HG02759 (cell line): ENCODE measurements at regions not wholly inside any gene's neighbourhood (a gene's known extent, or its start where the extent isn't known, plus 50 kb on each side); places are given as distances from the start of the nearest gene placed in this dataset.
"Not testable (repeated sequence)": the region's sequence is repeated elsewhere in the genome, so short reads cannot be mapped to it uniquely, and the experiment has no call there.

Experiments used
- ATAC-seq: cut with Tn5 transposase; IDR thresholded peaks from one replicate; pipeline ENCODE4 v1.9.1; 2021; ENCODE audit warnings: mild to moderate bottlenecking, moderate library complexity; ENCODE audit not compliant: unreplicated experiment

- no peak for ATAC-seq
These were observed 1466.0 kb upstream of the C9orf72 start for GRCh38 chr9:29039258-29039657.

- ATAC-seq = no peak
These were observed 1469.8 kb upstream of the C9orf72 start for GRCh38 chr9:29043072-29043471.

GRCh38 chr9:29044959-29045358 is 1471.7 kb upstream of the C9orf72 start:
- ATAC-seq = no peak

GRCh38 chr9:29060041-29060440 is 1486.8 kb upstream of the C9orf72 start:
- no peak for ATAC-seq

- ATAC-seq = no peak
These were observed 1489.2 kb upstream of the C9orf72 start for GRCh38 chr9:29062446-29062845.

GRCh38 chr9:29063031-29063430 is 1489.8 kb upstream of the C9orf72 start:
- ATAC-seq = no peak

GRCh38 chr9:29066141-29066640 is 1492.9 kb upstream of the C9orf72 start:
- ATAC-seq = no peak

- no peak for ATAC-seq
These were observed 1495.2 kb upstream of the C9orf72 start for GRCh38 chr9:29068461-29068860.

GRCh38 chr9:29069376-29069775 is 1496.1 kb upstream of the C9orf72 start:
- ATAC-seq = no peak

- no peak for ATAC-seq
These were observed 1504.9 kb upstream of the C9orf72 start for GRCh38 chr9:29078063-29078666.

- ATAC-seq = no peak
These were observed 1527.5 kb upstream of the C9orf72 start for GRCh38 chr9:29100762-29101161.

- ATAC-seq = not testable (repeated sequence)
These were observed 1530.9 kb upstream of the C9orf72 start for GRCh38 chr9:29104166-29104565.

- no peak for ATAC-seq
These were observed 1545.3 kb upstream of the C9orf72 start for GRCh38 chr9:29118555-29118954.

GRCh38 chr9:29126783-29127182 is 1553.5 kb upstream of the C9orf72 start:
- ATAC-seq = no peak

GRCh38 chr9:29129763-29130162 is 1556.5 kb upstream of the C9orf72 start:
- no peak for ATAC-seq

GRCh38 chr9:29144476-29144875 is 1571.2 kb upstream of the C9orf72 start:
- ATAC-seq = no peak

- ATAC-seq = no peak
These were observed 1577.3 kb upstream of the C9orf72 start for GRCh38 chr9:29150606-29151005.

GRCh38 chr9:29160763-29161353 is 1587.6 kb upstream of the C9orf72 start:
- ATAC-seq = no peak

GRCh38 chr9:29174136-29174535 is 1600.9 kb upstream of the C9orf72 start:
- ATAC-seq = no peak

- no peak for ATAC-seq
These were observed 1603.0 kb upstream of the C9orf72 start for GRCh38 chr9:29176231-29176630.

GRCh38 chr9:29176786-29177185 is 1603.5 kb upstream of the C9orf72 start:
- no peak for ATAC-seq

- ATAC-seq = no peak
These were observed 1610.7 kb upstream of the C9orf72 start for GRCh38 chr9:29183971-29184370.

- not testable (repeated sequence) for ATAC-seq
These were observed 1615.5 kb upstream of the C9orf72 start for GRCh38 chr9:29188771-29189170.
